CD4-positive, CD25-positive, alpha-beta regulatory T cell (primary cell): ENCODE measurements at regions not wholly inside any gene's neighbourhood (a gene's known extent, or its start where the extent isn't known, plus 50 kb on each side); places are given as distances from the start of the nearest gene placed in this dataset.

Experiments used
- ATAC-seq, 2 donors: fragments of 150-1000 bp; cut with Tn5 transposase; one replicate each; pipeline ENCODE4 v1.10.0; 2021; ENCODE audit warnings: low read depth in 2 of 2, moderate number of reproducible peaks in 2 of 2, moderate library complexity in 1 of 2
- DNase-seq, 3 donors: peaks; one replicate each; pipeline versions ENCODE4 v3.0.0 to v3.0.0-alpha.2; 2012 to 2022; ENCODE audit warnings: mixed read lengths in 1 of 3
- H3K27ac ChIP-seq: one replicate; pipeline ENCODE4 v1.7.0; 2013; ENCODE audit warnings: mild to moderate bottlenecking, low read length; ENCODE audit not compliant: insufficient read depth, poor library complexity, severe bottlenecking
- H3K27me3 ChIP-seq: one replicate; pipeline ENCODE4 v1.7.0; 2013; ENCODE audit warnings: low read length; ENCODE audit not compliant: control insufficient read depth, insufficient read depth
- H3K36me3 ChIP-seq: one replicate; pipeline ENCODE4 v1.7.0; 2013; ENCODE audit warnings: mild to moderate bottlenecking, low read length, moderate library complexity; ENCODE audit not compliant: control insufficient read depth, insufficient read depth
- H3K4me1 ChIP-seq: 2 replicates; pipeline ENCODE4 v1.7.0; 2013; ENCODE audit warnings: mild to moderate bottlenecking, low read length; ENCODE audit not compliant: insufficient read depth, control insufficient read depth, poor library complexity, severe bottlenecking
- H3K4me3 ChIP-seq: one replicate; pipeline ENCODE4 v1.7.0; 2013; ENCODE audit warnings: low read depth, mild to moderate bottlenecking, low read length, moderate library complexity
- H3K9me3 ChIP-seq, 2 experiments: 1 replicate in 1 of 2; 2 replicates in 1 of 2; pipeline ENCODE4 v1.7.0; 2013; ENCODE audit warnings: low read length in 2 of 2, mild to moderate bottlenecking in 1 of 2, moderate library complexity in 1 of 2; ENCODE audit not compliant: control insufficient read depth in 2 of 2
- H3K27ac Mint-ChIP-seq, 3 donors: one replicate each; pipeline ENCODE4 v1.8.0; 2020 to 2022; ENCODE audit warnings: mild to moderate bottlenecking in 3 of 3, mixed read lengths in 3 of 3, moderate library complexity in 2 of 3
- H3K27me3 Mint-ChIP-seq: one replicate; pipeline ENCODE4 v1.8.0; 2022; ENCODE audit warnings: mild to moderate bottlenecking, mixed read lengths
- H3K36me3 Mint-ChIP-seq: one replicate; pipeline ENCODE4 v1.8.0; 2020; ENCODE audit warnings: mixed read lengths
- H3K4me1 Mint-ChIP-seq, 4 donors: one replicate each; pipeline ENCODE4 v1.8.0; 2020 to 2022; ENCODE audit warnings: mixed read lengths in 4 of 4, mild to moderate bottlenecking in 1 of 4
- H3K4me3 Mint-ChIP-seq, 4 donors: one replicate each; pipeline ENCODE4 v1.8.0; 2020 to 2022; ENCODE audit warnings: mild to moderate bottlenecking in 4 of 4, mixed read lengths in 4 of 4, moderate library complexity in 3 of 4
- H3K9me3 Mint-ChIP-seq, 7 donors: one replicate each; pipeline ENCODE4 v1.8.0; 2020 to 2022; ENCODE audit warnings: mixed read lengths in 7 of 7, mild to moderate bottlenecking in 3 of 7, moderate library complexity in 2 of 7

DNA sequence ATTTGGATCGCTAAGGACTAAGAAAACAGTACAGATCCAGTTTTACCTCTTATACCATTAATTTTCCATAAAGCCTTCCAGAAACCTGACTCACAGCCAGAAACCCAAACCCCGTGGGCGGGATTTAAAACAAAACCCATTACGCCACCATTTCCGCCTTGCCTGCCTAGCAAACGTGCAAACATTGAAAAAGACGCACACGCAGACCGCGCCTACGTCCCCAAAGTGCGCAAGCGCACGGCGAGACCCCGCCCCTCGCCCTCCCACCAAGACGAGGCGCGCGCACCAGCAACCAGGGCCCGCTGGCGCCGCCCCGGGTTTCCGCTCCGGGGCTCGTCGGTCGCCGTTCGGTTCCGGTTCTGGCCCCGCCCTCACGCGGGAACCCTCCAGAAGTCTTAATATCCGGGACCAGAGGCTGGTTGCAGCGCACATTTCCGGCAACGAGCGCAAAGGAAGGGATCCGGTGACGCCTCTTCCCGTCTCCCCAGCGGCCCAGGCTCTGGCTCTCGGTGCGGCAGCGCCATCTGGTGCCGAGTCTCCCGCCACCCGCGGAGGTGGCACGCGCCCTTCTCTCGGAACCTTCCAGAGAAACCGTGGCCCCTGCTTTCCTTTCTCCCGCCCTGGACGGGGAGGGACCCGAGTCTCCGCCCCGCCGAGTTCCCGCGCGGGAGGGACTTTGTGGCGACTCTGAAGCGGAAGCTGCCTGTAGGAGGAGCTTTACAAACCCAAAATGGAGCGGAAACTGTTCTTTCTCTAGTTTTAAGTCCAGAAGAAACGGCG lies 256.9 kb upstream of the STARD13 start:
- Mint-ChIP-seq H3K36me3 (peaks cover 4% of the 10 kb centered on the region), H3K4me3 (peak overlapping the region; percentile 89 to 98 (median 93)), H3K27ac (peak overlapping the region; percentile 100), H3K27me3 (peaks cover 8% of the 10 kb centered on the region), H3K9me3 (no peaks in the 10 kb centered on the region), H3K4me1 (peaks cover 16 to 58% (median 29%) of the 10 kb centered on the region in 4 donors)
- Histone ChIP-seq H3K4me3 (peak overlapping the region; percentile 98), H3K27me3 (no peaks in the 10 kb centered on the region), H3K9me3 (no peaks in the 10 kb centered on the region), H3K4me1 (peaks cover 40% of the 10 kb centered on the region), H3K36me3 (no peaks in the 10 kb centered on the region), H3K27ac (peak overlapping the region; percentile 100)
- DNase-seq (peak; percentile 97 to 99 (median 99)), ATAC-seq (peak; percentile 87 to 88)

- Histone ChIP-seq H3K36me3 (no peaks in the 10 kb centered on the region), H3K4me1 (peaks cover 40% of the 10 kb centered on the region), H3K27me3 (no peaks in the 10 kb centered on the region), H3K4me3 (peak overlapping the region; percentile 98), H3K27ac (peak overlapping the region; percentile 100), H3K9me3 (no peaks in the 10 kb centered on the region)
- H3K36me3 Mint-ChIP-seq, result peaks cover 4% of the 10 kb centered on the region
- no peaks in the 10 kb centered on the region for H3K9me3 Mint-ChIP-seq
- H3K4me3 Mint-ChIP-seq, result peak overlapping the region; percentile 89 to 98 (median 93)
- DNase-seq (no peak), ATAC-seq (no peak)
- H3K4me1 Mint-ChIP-seq, result peaks cover 16 to 55% (median 29%) of the 10 kb centered on the region in 4 donors
- peaks cover 8% of the 10 kb centered on the region for H3K27me3 Mint-ChIP-seq
- peak overlapping the region; percentile 100 for H3K27ac Mint-ChIP-seq
Observed at GRCh38 chr13:33543089-33543459, 257.5 kb upstream of the STARD13 start.

- peaks cover 8% of the 10 kb centered on the region for H3K27me3 Mint-ChIP-seq
- H3K9me3 Mint-ChIP-seq, result no peaks in the 10 kb centered on the region
- Histone ChIP-seq H3K4me3 (peak overlapping the region; percentile 98), H3K27ac (peak overlapping the region; percentile 100), H3K9me3 (no peaks in the 10 kb centered on the region), H3K36me3 (no peaks in the 10 kb centered on the region), H3K4me1 (peaks cover 40% of the 10 kb centered on the region), H3K27me3 (no peaks in the 10 kb centered on the region)
- H3K36me3 Mint-ChIP-seq, result peaks cover 4% of the 10 kb centered on the region
- H3K27ac Mint-ChIP-seq, result peak overlapping the region; percentile 100
- H3K4me1 Mint-ChIP-seq, result peaks cover 16 to 55% (median 29%) of the 10 kb centered on the region in 4 donors
- H3K4me3 Mint-ChIP-seq, result peak overlapping the region; percentile 89 to 98 (median 93)
- ATAC-seq, result no peak
- DNase-seq, result peak in 2 of 3 donors; percentile 20 to 42
Observed at GRCh38 chr13:33543631-33544265, 258.2 kb upstream of the STARD13 start.

DNA sequence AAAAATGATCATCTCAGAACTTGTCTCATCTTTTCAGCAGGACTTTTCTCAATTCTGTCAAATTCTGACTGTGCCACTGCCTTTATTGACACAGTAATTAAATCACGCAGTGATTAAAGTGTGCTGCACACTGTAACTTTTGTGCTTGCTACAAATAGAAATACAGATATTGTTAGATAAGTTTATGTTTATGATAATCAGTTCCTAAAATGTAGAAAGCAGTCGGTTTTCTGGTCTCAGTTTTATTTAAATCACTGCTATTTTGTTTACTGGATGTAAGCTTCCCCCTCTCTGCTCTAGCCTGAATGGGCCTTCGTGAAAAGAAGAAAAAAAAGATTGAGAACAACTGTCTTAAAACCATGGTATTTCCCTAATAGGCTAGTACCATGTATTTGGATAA lies 258.8 kb upstream of the STARD13 start:
- no peaks in the 10 kb centered on the region for H3K9me3 Mint-ChIP-seq
- Histone ChIP-seq H3K27ac (peak overlapping the region; percentile 100), H3K27me3 (no peaks in the 10 kb centered on the region), H3K9me3 (no peaks in the 10 kb centered on the region), H3K4me1 (peaks cover 40% of the 10 kb centered on the region), H3K4me3 (peak overlapping the region; percentile 98), H3K36me3 (no peaks in the 10 kb centered on the region)
- H3K27me3 Mint-ChIP-seq, result peaks cover 8% of the 10 kb centered on the region
- peaks cover 4% of the 10 kb centered on the region for H3K36me3 Mint-ChIP-seq
- H3K4me1 Mint-ChIP-seq, result peaks cover 16 to 55% (median 29%) of the 10 kb centered on the region in 4 donors
- H3K27ac Mint-ChIP-seq, result peak overlapping the region; percentile 100
- DNase-seq (no peak), ATAC-seq (no peak)
- H3K4me3 Mint-ChIP-seq, result peak overlapping the region in 2 of 4 donors; percentile 89 to 98

- H3K27ac Mint-ChIP-seq, result peak overlapping the region in 2 of 3 donors; percentile 75 to 100
- H3K4me3 Mint-ChIP-seq, result peak overlapping the region in 2 of 4 donors; percentile 61 to 68
- H3K27ac ChIP-seq, result no peak overlapping the region
Observed at GRCh38 chr13:33545492-33545891, 259.9 kb upstream of the STARD13 start.

DNA sequence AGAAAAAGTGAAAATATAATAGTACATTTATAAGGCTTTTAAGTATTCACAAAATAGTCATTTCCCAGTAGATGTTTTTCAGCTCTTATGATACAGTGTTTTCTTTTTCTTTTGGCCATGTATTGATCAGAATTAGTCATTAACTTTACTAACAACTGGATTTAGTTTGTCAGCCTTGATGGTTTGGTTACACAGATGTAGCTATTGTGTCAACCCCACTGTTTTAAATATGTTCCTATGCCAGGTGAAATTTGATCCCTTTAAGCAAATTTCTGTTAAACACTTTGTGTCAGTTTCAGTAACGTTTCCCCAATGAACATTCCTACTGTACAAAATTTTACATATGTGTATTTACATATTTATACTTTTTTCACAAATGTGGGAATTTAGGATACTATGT lies 261.5 kb upstream of the STARD13 start:
- no peak for DNase-seq
- H3K4me1 Mint-ChIP-seq, result peaks cover 6 to 33% (median 16%) of the 10 kb centered on the region in 4 donors
- no peak overlapping the region for H3K27ac Mint-ChIP-seq

More at GRCh38 chr13:33545492-33545891, 259.9 kb upstream of the STARD13 start:
- H3K9me3 ChIP-seq, result no peaks in the 10 kb centered on the region
- ATAC-seq (no peak), DNase-seq (no peak)
- Mint-ChIP-seq H3K36me3 (peaks cover 3% of the 10 kb centered on the region), H3K4me1 (peaks cover 14 to 49% (median 24%) of the 10 kb centered on the region in 4 donors), H3K27me3 (peaks cover 8% of the 10 kb centered on the region), H3K9me3 (peaks cover 0 to 1% (median 0%) of the 10 kb centered on the region in 7 donors)
- H3K4me3 ChIP-seq, result no peak overlapping the region
- H3K36me3 ChIP-seq, result no peaks in the 10 kb centered on the region
- H3K27me3 ChIP-seq, result no peaks in the 10 kb centered on the region
- peaks cover 36% of the 10 kb centered on the region for H3K4me1 ChIP-seq

GRCh38 chr13:33548069-33548468 lies 262.5 kb upstream of the STARD13 start:
- ATAC-seq (no peak), DNase-seq (no peak)
- H3K27ac Mint-ChIP-seq, result no peak overlapping the region
- peaks cover 16% of the 10 kb centered on the region for H3K4me1 ChIP-seq
- no peaks in the 10 kb centered on the region for H3K27me3 ChIP-seq
- H3K36me3 ChIP-seq, result no peaks in the 10 kb centered on the region
- no peaks in the 10 kb centered on the region for H3K27me3 Mint-ChIP-seq
- peaks cover 0 to 5% (median 0%) of the 10 kb centered on the region in 7 donors for H3K9me3 Mint-ChIP-seq
- no peaks in the 10 kb centered on the region for H3K9me3 ChIP-seq
- H3K4me3 ChIP-seq, result no peak overlapping the region
- H3K4me1 Mint-ChIP-seq, result peaks cover 6 to 26% (median 14%) of the 10 kb centered on the region in 4 donors
- no peak overlapping the region for H3K4me3 Mint-ChIP-seq
- H3K36me3 Mint-ChIP-seq, result no peaks in the 10 kb centered on the region
- H3K27ac ChIP-seq, result no peak overlapping the region

More for the DNA sequence above, 261.5 kb upstream of the STARD13 start:
- Mint-ChIP-seq H3K27me3 (peaks cover 8% of the 10 kb centered on the region), H3K9me3 (peaks cover 0 to 5% (median 0%) of the 10 kb centered on the region in 7 donors), H3K4me3 (no peak overlapping the region), H3K36me3 (no peaks in the 10 kb centered on the region)
- Histone ChIP-seq H3K27me3 (no peaks in the 10 kb centered on the region), H3K36me3 (no peaks in the 10 kb centered on the region), H3K4me3 (no peak overlapping the region), H3K27ac (no peak overlapping the region), H3K4me1 (peaks cover 20% of the 10 kb centered on the region), H3K9me3 (no peaks in the 10 kb centered on the region)
- ATAC-seq, result no peak
